GM23338 (cell line): ENCODE measurements at regions not wholly inside any gene's neighbourhood (a gene's known extent, or its start where the extent isn't known, plus 50 kb on each side); places are given as distances from the start of the nearest gene placed in this dataset.

Experiments used
- ATAC-seq: fragments of 200-7000 bp; cut with Tn5 transposase; 3 replicates; pipeline ENCODE4 v1.9.1; 2020
- DNase-seq: peaks from one replicate; pipeline ENCODE4 v3.0.0-alpha.2; 2015; ENCODE audit warnings: low spot score
- H2AFZ ChIP-seq: fragments of 200-600 bp; sonication (generic); 2 replicates; pipeline ENCODE4 v1.8.0; 2016; ENCODE audit warnings: antibody characterized with exemption, mild to moderate bottlenecking, moderate library complexity
- H3F3A ChIP-seq: fragments of 200-600 bp; sonication (generic); replicated peaks from 2 replicates; pipeline ENCODE4 v1.8.0; 2017; ENCODE audit warnings: antibody characterized with exemption, mixed run types, low read depth
- H3K27ac ChIP-seq: fragments of 200-600 bp; sonication (generic); 2 replicates; pipeline ENCODE4 v1.6.1; 2016; ENCODE audit warnings: low read depth
- H3K27me3 ChIP-seq: fragments of 200-600 bp; sonication (generic); 2 replicates; pipeline ENCODE4 v1.8.0; 2016; ENCODE audit warnings: mild to moderate bottlenecking, mixed run types, moderate library complexity; ENCODE audit not compliant: insufficient read depth
- H3K36me3 ChIP-seq: fragments of 200-600 bp; sonication (generic); 2 replicates; pipeline ENCODE4 v1.8.0; 2016; ENCODE audit warnings: mild to moderate bottlenecking; ENCODE audit not compliant: insufficient read depth
- H3K4me1 ChIP-seq: fragments of 200-600 bp; sonication (generic); 2 replicates; pipeline ENCODE4 v1.8.0; 2016; ENCODE audit warnings: mild to moderate bottlenecking, moderate library complexity; ENCODE audit not compliant: insufficient read depth
- H3K4me2 ChIP-seq: fragments of 200-600 bp; sonication (generic); 2 replicates; pipeline ENCODE4 v1.7.1; 2017; ENCODE audit warnings: mixed run types
- H3K4me3 ChIP-seq: fragments of 200-600 bp; sonication (generic); 2 replicates; pipeline ENCODE4 v1.6.1; 2016; ENCODE audit warnings: mixed run types
- H3K79me2 ChIP-seq: fragments of 200-600 bp; sonication (generic); replicated peaks from 2 replicates; pipeline ENCODE4 v1.8.0; 2017; ENCODE audit warnings: mild to moderate bottlenecking; ENCODE audit not compliant: insufficient read depth
- H3K9me2 ChIP-seq: fragments of 200-600 bp; sonication (generic); 2 replicates; pipeline ENCODE4 v1.8.0; 2017; ENCODE audit not compliant: insufficient read depth
- H4K20me1 ChIP-seq: fragments of 200-600 bp; sonication (generic); replicated peaks from 2 replicates; pipeline ENCODE4 v1.8.0; 2017; ENCODE audit warnings: mild to moderate bottlenecking; ENCODE audit not compliant: insufficient read depth
- H3K27ac Mint-ChIP-seq: 2 replicates; pipeline ENCODE4 v1.8.0; 2020; ENCODE audit warnings: inconsistent platforms, mild to moderate bottlenecking, moderate library complexity, mixed read lengths
- H3K27me3 Mint-ChIP-seq: 3 replicates; pipeline ENCODE4 v1.8.0; 2022; ENCODE audit warnings: low read depth, mild to moderate bottlenecking, moderate library complexity, mixed read lengths, inconsistent platforms; ENCODE audit not compliant: insufficient read depth, poor library complexity
- H3K36me3 Mint-ChIP-seq: 3 replicates; pipeline ENCODE4 v1.8.0; 2021; ENCODE audit warnings: low read depth, mild to moderate bottlenecking, inconsistent platforms, moderate library complexity, mixed read lengths
- H3K4me1 Mint-ChIP-seq: 3 replicates; pipeline ENCODE4 v1.8.0; 2020; ENCODE audit warnings: mild to moderate bottlenecking, inconsistent platforms, mixed read lengths
- H3K4me3 Mint-ChIP-seq: 3 replicates; pipeline ENCODE4 v1.8.0; 2021; ENCODE audit warnings: moderate library complexity, mild to moderate bottlenecking, inconsistent platforms, mixed read lengths
- H3K9me3 Mint-ChIP-seq: 3 replicates; pipeline ENCODE4 v1.8.0; 2020; ENCODE audit warnings: moderate library complexity, mild to moderate bottlenecking, inconsistent platforms, mixed read lengths
- CREB1 ChIP-seq: fragments of 250-450 bp; sonication (Bioruptor Pico); IDR thresholded peaks from 2 replicates; pipeline ENCODE4 v1.5.0; 2020; ENCODE audit warnings: low read depth, mild to moderate bottlenecking, moderate library complexity
- EZH2 ChIP-seq: fragments of 200-600 bp; sonication (generic); IDR thresholded peaks from one replicate; pipeline ENCODE4 v1.8.0; 2017; ENCODE audit warnings: antibody characterized with exemption, mild to moderate bottlenecking, low read depth; ENCODE audit not compliant: unreplicated experiment
- EZH2phosphoT487 ChIP-seq: fragments of 200-600 bp; sonication (generic); IDR thresholded peaks from one replicate; pipeline ENCODE4 v1.8.1; 2018; ENCODE audit warnings: antibody characterized with exemption; ENCODE audit not compliant: unreplicated experiment
- JUNB ChIP-seq: IDR thresholded peaks from one replicate; pipeline ENCODE4 v1.6.1; 2016; ENCODE audit warnings: antibody characterized with exemption; ENCODE audit not compliant: unreplicated experiment
- NANOG ChIP-seq: IDR thresholded peaks from 2 replicates; pipeline ENCODE4 v1.6.1; 2016; ENCODE audit warnings: antibody characterized with exemption, borderline replicate concordance
- POLR2AphosphoS5 ChIP-seq: IDR thresholded peaks from 2 replicates; pipeline ENCODE4 v1.6.1; 2016; ENCODE audit warnings: antibody characterized with exemption, low read depth
- STAT1 ChIP-seq: IDR thresholded peaks from one replicate; pipeline ENCODE4 v1.6.1; 2016; ENCODE audit warnings: antibody characterized with exemption; ENCODE audit not compliant: unreplicated experiment
- ZNF114 ChIP-seq: fragments of 250-450 bp; sonication (Bioruptor Pico); IDR thresholded peaks from 2 replicates; pipeline ENCODE4 v1.5.0; 2020; ENCODE audit warnings: mild to moderate bottlenecking, moderate library complexity
- ZNF331 ChIP-seq: fragments of 250-450 bp; sonication (Bioruptor Pico); IDR thresholded peaks from 2 replicates; pipeline ENCODE4 v1.5.0; 2020; ENCODE audit warnings: low read depth, mild to moderate bottlenecking, moderate library complexity
- TF ChIP-seq, protein P1 (sequence below): fragments of 250-450 bp; sonication (Bioruptor Pico); IDR thresholded peaks from 2 replicates; pipeline ENCODE4 v1.5.0; 2020; ENCODE audit warnings: mild to moderate bottlenecking, moderate library complexity
- TF ChIP-seq, protein P2 (sequence below), 2 experiments: fragments of 200-600 bp in 1 of 2; sonication (generic) in 1 of 2; conservative IDR thresholded peaks; 2 replicates each; pipeline versions ENCODE4 v1.5.1 to v1.6.1; 2016 to 2017; ENCODE audit warnings: antibody characterized with exemption in 2 of 2, low read depth in 2 of 2, mild to moderate bottlenecking in 2 of 2, moderate library complexity in 1 of 2
- TF ChIP-seq, protein P3 (sequence below): IDR thresholded peaks from one replicate; pipeline ENCODE4 v1.6.1; 2018; ENCODE audit warnings: antibody characterized with exemption; ENCODE audit not compliant: unreplicated experiment
- TF ChIP-seq, protein P4 (sequence below): IDR thresholded peaks from 2 replicates; pipeline ENCODE4 v1.6.1; 2016; ENCODE audit warnings: antibody characterized with exemption

DNA sequence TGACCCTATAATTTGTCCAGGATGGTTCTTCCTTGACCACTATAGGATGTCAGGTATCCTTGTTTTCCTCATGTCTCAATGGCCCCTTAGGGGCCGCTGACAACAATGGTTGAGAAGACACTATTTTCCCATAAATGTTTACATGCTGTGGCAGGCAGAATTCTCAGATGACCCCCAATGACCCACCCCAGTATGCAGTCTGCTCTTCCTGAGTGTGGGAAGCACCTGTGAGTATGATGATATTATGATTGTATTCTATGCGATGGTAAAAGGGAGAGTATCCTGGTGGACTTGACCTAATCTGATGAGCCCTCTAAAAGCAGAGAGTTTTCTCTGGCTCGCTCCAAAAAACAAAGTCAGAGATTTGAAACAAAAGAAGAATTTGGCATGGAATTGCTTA is 123.1 kb upstream of the DLX2 start:
- Histone ChIP-seq H3K4me3 (no peak overlapping the region), H3K4me1 (no peaks in the 10 kb centered on the region), H4K20me1 (no peaks in the 10 kb centered on the region), H3K9me2 (no peaks in the 10 kb centered on the region), H2AFZ (no peak overlapping the region), H3K27me3 (no peaks in the 10 kb centered on the region), H3K36me3 (no peaks in the 10 kb centered on the region), H3K79me2 (no peaks in the 10 kb centered on the region), H3K4me2 (no peak overlapping the region), H3F3A (no peaks in the 10 kb centered on the region), H3K27ac (no peak overlapping the region)
- H3K27ac Mint-ChIP-seq = no peak overlapping the region
- peaks cover 9% of the 10 kb centered on the region for H3K27me3 Mint-ChIP-seq
- H3K36me3 Mint-ChIP-seq = no peaks in the 10 kb centered on the region
- ATAC-seq (no peak), DNase-seq (no peak)
- peaks cover 1% of the 10 kb centered on the region; the same call in 2 of the 3 replicates for H3K4me1 Mint-ChIP-seq
- H3K4me3 Mint-ChIP-seq = no peak overlapping the region
- TF ChIP-seq ZNF114 (CRISPR knock-in tag) (no peak), STAT1 (no peak), NANOG (no peak), EZH2phosphoT487 (no peak), ZNF331 (CRISPR knock-in tag) (no peak), EZH2 (no peak), CREB1 (CRISPR knock-in tag) (no peak), JUNB (no peak), POLR2AphosphoS5 (no peak)
- TF ChIP-seq, protein P1, sequence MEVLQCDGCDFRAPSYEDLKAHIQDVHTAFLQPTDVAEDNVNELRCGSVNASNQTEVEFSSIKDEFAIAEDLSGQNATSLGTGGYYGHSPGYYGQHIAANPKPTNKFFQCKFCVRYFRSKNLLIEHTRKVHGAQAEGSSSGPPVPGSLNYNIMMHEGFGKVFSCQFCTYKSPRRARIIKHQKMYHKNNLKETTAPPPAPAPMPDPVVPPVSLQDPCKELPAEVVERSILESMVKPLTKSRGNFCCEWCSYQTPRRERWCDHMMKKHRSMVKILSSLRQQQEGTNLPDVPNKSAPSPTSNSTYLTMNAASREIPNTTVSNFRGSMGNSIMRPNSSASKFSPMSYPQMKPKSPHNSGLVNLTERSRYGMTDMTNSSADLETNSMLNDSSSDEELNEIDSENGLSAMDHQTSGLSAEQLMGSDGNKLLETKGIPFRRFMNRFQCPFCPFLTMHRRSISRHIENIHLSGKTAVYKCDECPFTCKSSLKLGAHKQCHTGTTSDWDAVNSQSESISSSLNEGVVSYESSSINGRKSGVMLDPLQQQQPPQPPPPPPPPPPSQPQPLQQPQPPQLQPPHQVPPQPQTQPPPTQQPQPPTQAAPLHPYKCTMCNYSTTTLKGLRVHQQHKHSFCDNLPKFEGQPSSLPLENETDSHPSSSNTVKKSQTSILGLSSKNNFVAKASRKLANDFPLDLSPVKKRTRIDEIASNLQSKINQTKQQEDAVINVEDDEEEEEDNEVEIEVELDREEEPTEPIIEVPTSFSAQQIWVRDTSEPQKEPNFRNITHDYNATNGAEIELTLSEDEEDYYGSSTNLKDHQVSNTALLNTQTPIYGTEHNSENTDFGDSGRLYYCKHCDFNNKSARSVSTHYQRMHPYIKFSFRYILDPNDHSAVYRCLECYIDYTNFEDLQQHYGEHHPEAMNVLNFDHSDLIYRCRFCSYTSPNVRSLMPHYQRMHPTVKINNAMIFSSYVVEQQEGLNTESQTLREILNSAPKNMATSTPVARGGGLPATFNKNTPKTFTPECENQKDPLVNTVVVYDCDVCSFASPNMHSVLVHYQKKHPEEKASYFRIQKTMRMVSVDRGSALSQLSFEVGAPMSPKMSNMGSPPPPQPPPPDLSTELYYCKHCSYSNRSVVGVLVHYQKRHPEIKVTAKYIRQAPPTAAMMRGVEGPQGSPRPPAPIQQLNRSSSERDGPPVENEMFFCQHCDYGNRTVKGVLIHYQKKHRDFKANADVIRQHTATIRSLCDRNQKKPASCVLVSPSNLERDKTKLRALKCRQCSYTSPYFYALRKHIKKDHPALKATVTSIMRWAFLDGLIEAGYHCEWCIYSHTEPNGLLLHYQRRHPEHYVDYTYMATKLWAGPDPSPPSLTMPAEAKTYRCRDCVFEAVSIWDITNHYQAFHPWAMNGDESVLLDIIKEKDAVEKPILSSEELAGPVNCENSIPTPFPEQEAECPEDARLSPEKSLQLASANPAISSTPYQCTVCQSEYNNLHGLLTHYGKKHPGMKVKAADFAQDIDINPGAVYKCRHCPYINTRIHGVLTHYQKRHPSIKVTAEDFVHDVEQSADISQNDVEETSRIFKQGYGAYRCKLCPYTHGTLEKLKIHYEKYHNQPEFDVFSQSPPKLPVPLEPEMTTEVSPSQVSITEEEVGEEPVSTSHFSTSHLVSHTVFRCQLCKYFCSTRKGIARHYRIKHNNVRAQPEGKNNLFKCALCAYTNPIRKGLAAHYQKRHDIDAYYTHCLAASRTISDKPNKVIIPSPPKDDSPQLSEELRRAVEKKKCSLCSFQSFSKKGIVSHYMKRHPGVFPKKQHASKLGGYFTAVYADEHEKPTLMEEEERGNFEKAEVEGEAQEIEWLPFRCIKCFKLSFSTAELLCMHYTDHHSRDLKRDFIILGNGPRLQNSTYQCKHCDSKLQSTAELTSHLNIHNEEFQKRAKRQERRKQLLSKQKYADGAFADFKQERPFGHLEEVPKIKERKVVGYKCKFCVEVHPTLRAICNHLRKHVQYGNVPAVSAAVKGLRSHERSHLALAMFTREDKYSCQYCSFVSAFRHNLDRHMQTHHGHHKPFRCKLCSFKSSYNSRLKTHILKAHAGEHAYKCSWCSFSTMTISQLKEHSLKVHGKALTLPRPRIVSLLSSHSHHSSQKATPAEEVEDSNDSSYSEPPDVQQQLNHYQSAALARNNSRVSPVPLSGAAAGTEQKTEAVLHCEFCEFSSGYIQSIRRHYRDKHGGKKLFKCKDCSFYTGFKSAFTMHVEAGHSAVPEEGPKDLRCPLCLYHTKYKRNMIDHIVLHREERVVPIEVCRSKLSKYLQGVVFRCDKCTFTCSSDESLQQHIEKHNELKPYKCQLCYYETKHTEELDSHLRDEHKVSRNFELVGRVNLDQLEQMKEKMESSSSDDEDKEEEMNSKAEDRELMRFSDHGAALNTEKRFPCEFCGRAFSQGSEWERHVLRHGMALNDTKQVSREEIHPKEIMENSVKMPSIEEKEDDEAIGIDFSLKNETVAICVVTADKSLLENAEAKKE (CRISPR knock-in tag) = no peak
- TF ChIP-seq, protein P2, sequence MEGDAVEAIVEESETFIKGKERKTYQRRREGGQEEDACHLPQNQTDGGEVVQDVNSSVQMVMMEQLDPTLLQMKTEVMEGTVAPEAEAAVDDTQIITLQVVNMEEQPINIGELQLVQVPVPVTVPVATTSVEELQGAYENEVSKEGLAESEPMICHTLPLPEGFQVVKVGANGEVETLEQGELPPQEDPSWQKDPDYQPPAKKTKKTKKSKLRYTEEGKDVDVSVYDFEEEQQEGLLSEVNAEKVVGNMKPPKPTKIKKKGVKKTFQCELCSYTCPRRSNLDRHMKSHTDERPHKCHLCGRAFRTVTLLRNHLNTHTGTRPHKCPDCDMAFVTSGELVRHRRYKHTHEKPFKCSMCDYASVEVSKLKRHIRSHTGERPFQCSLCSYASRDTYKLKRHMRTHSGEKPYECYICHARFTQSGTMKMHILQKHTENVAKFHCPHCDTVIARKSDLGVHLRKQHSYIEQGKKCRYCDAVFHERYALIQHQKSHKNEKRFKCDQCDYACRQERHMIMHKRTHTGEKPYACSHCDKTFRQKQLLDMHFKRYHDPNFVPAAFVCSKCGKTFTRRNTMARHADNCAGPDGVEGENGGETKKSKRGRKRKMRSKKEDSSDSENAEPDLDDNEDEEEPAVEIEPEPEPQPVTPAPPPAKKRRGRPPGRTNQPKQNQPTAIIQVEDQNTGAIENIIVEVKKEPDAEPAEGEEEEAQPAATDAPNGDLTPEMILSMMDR (conservative IDR thresholded peaks at IDR 0.05; ENCODE audit: low read depth in 2 of 2) = no peak
- TF ChIP-seq, protein P3, sequence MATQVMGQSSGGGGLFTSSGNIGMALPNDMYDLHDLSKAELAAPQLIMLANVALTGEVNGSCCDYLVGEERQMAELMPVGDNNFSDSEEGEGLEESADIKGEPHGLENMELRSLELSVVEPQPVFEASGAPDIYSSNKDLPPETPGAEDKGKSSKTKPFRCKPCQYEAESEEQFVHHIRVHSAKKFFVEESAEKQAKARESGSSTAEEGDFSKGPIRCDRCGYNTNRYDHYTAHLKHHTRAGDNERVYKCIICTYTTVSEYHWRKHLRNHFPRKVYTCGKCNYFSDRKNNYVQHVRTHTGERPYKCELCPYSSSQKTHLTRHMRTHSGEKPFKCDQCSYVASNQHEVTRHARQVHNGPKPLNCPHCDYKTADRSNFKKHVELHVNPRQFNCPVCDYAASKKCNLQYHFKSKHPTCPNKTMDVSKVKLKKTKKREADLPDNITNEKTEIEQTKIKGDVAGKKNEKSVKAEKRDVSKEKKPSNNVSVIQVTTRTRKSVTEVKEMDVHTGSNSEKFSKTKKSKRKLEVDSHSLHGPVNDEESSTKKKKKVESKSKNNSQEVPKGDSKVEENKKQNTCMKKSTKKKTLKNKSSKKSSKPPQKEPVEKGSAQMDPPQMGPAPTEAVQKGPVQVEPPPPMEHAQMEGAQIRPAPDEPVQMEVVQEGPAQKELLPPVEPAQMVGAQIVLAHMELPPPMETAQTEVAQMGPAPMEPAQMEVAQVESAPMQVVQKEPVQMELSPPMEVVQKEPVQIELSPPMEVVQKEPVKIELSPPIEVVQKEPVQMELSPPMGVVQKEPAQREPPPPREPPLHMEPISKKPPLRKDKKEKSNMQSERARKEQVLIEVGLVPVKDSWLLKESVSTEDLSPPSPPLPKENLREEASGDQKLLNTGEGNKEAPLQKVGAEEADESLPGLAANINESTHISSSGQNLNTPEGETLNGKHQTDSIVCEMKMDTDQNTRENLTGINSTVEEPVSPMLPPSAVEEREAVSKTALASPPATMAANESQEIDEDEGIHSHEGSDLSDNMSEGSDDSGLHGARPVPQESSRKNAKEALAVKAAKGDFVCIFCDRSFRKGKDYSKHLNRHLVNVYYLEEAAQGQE = no peak
- TF ChIP-seq, protein P4, sequence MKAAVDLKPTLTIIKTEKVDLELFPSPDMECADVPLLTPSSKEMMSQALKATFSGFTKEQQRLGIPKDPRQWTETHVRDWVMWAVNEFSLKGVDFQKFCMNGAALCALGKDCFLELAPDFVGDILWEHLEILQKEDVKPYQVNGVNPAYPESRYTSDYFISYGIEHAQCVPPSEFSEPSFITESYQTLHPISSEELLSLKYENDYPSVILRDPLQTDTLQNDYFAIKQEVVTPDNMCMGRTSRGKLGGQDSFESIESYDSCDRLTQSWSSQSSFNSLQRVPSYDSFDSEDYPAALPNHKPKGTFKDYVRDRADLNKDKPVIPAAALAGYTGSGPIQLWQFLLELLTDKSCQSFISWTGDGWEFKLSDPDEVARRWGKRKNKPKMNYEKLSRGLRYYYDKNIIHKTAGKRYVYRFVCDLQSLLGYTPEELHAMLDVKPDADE = no peak
- no peaks in the 10 kb centered on the region for H3K9me3 Mint-ChIP-seq
